ENCODE measurements at regions not wholly inside any gene's neighbourhood (a gene's known extent, or its start where the extent isn't known, plus 50 kb on each side); places are given as distances from the start of the nearest gene placed in this dataset.

DNA sequence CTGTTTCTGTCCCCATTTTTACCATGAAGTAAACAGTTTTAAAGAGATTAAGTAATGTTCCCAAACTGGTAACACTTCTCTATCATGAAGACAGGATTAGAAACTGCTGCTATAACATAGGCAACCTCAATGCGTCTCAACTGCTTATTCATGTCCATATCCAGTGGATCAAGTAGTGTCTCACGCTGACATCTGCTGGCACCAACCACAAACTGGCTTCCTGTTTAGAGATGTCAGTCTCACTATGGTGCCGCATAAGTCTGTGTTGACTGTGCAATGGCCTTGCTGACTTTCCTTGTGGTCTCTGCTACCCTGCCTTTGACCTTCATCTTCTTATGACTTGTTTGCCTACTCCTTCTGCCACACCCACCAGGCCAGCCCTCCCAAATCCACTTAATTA lies 369.6 kb upstream of the DPP6 start:
- no peak overlapping the region for H3K27ac ChIP-seq (ENCODE audit: low read depth in 1 of 2, low read length in 2 of 2)
- H3K4me1 ChIP-seq (ENCODE audit: control insufficient read depth in 4 of 4, insufficient read depth in 4 of 4, low read length in 3 of 4) = no peaks in the 10 kb centered on the region
- no peak overlapping the region for H3K9ac ChIP-seq (ENCODE audit: low read depth in 1 of 2, low read length in 2 of 2)
- WGBS = 67% methylated on average over 3 of the region's 3 CpGs
- DNase-seq (ENCODE audit: low spot score) = no peak
- H3K36me3 ChIP-seq (ENCODE audit: control insufficient read depth in 4 of 4, insufficient read depth in 3 of 4, low read depth in 1 of 4, low read length in 3 of 4) = no peaks in the 10 kb centered on the region
- H3K4me3 ChIP-seq (ENCODE audit: low read depth in 1 of 3, low read length in 3 of 3) = no peak overlapping the region
- H3K9me3 ChIP-seq (ENCODE audit: control insufficient read depth in 4 of 4, low read length in 3 of 4) = peaks cover 0 to 5% (median 2%) of the 10 kb centered on the region in 4 donors
- H3K27me3 ChIP-seq (ENCODE audit: control insufficient read depth in 4 of 4, insufficient read depth in 4 of 4, low read length in 3 of 4) = peaks cover 0 to 3% (median 0%) of the 10 kb centered on the region in 4 donors
- TF ChIP-seq EGR1 (IDR thresholded peaks at IDR 0.05; ENCODE audit: low read depth in 2 of 2) (no peak), YY1 (IDR thresholded peaks at IDR 0.05) (no peak), FOXA2 (IDR thresholded peaks at IDR 0.05) (no peak), HNF4A (conservative IDR thresholded peaks at IDR 0.05) (no peak), REST (IDR thresholded peaks at IDR 0.05) (no peak), RXRA (IDR thresholded peaks at IDR 0.05) (no peak), JUND (IDR thresholded peaks at IDR 0.05) (no peak), SP1 (IDR thresholded peaks at IDR 0.05) (no peak), FOXA1 (IDR thresholded peaks at IDR 0.05) (no peak), GABPA (IDR thresholded peaks at IDR 0.05 in 1 of 2, conservative IDR thresholded peaks at IDR 0.05 in 1 of 2) (no peak), ZBTB33 (IDR thresholded peaks at IDR 0.05) (no peak), RAD21 (IDR thresholded peaks at IDR 0.05) (no peak)
- TF ChIP-seq, protein P1, sequence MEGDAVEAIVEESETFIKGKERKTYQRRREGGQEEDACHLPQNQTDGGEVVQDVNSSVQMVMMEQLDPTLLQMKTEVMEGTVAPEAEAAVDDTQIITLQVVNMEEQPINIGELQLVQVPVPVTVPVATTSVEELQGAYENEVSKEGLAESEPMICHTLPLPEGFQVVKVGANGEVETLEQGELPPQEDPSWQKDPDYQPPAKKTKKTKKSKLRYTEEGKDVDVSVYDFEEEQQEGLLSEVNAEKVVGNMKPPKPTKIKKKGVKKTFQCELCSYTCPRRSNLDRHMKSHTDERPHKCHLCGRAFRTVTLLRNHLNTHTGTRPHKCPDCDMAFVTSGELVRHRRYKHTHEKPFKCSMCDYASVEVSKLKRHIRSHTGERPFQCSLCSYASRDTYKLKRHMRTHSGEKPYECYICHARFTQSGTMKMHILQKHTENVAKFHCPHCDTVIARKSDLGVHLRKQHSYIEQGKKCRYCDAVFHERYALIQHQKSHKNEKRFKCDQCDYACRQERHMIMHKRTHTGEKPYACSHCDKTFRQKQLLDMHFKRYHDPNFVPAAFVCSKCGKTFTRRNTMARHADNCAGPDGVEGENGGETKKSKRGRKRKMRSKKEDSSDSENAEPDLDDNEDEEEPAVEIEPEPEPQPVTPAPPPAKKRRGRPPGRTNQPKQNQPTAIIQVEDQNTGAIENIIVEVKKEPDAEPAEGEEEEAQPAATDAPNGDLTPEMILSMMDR (IDR thresholded peaks at IDR 0.05; ENCODE audit: low read depth, low read length, missing input control) = no peak
- TF ChIP-seq, protein P2, sequence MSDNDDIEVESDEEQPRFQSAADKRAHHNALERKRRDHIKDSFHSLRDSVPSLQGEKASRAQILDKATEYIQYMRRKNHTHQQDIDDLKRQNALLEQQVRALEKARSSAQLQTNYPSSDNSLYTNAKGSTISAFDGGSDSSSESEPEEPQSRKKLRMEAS (IDR thresholded peaks at IDR 0.05) = no peak

DNA sequence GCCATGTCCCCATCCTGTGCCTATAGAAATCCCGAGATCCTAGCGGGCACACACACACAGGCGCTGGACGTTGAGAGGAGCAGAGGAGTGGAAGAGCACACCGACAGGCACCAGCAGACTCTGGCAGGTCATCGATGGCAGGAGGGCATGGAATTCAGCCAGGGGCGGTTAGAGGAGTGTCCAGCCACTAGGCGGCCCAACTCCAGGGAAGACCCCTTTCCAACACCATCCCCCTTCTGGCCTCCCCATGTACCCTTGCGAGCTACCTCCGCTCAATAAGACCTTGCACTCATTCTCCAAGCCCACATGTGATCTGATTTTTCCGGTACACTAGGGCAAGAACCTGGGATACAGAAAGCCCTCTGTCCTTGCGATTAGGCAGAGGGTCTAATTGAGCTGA lies 356.0 kb upstream of the DPP6 start:
- H3K36me3 ChIP-seq (ENCODE audit: control insufficient read depth in 4 of 4, insufficient read depth in 3 of 4, low read depth in 1 of 4, low read length in 3 of 4) = no peaks in the 10 kb centered on the region
- H3K27ac ChIP-seq (ENCODE audit: low read depth in 1 of 2, low read length in 2 of 2) = no peak overlapping the region
- 87% methylated on average over 12 of the region's 12 CpGs for WGBS

More for the DNA sequence above, 356.0 kb upstream of the DPP6 start:
- Histone ChIP-seq H3K9ac (ENCODE audit: low read depth in 1 of 2, low read length in 2 of 2) (no peak overlapping the region), H3K9me3 (ENCODE audit: control insufficient read depth in 4 of 4, low read length in 3 of 4) (no peaks in the 10 kb centered on the region), H3K4me3 (ENCODE audit: low read depth in 1 of 3, low read length in 3 of 3) (no peak overlapping the region), H3K4me1 (ENCODE audit: control insufficient read depth in 4 of 4, insufficient read depth in 4 of 4, low read length in 3 of 4) (no peaks in the 10 kb centered on the region), H3K27me3 (ENCODE audit: control insufficient read depth in 4 of 4, insufficient read depth in 4 of 4, low read length in 3 of 4) (no peaks in the 10 kb centered on the region)
- DNase-seq (ENCODE audit: low spot score) = no peak
- no peak for TF ChIP-seq EGR1 (IDR thresholded peaks at IDR 0.05; ENCODE audit: low read depth in 2 of 2)
- no peak for TF ChIP-seq SP1 (IDR thresholded peaks at IDR 0.05)
- no peak for TF ChIP-seq JUND (IDR thresholded peaks at IDR 0.05)
- no peak for TF ChIP-seq ZBTB33 (IDR thresholded peaks at IDR 0.05)
- no peak for TF ChIP-seq TAF1 (conservative IDR thresholded peaks at IDR 0.05)
- TF ChIP-seq FOXA1 (IDR thresholded peaks at IDR 0.05) = no peak
- TF ChIP-seq GABPA (IDR thresholded peaks at IDR 0.05 in 1 of 2, conservative IDR thresholded peaks at IDR 0.05 in 1 of 2) = no peak
- TF ChIP-seq HNF4G (IDR thresholded peaks at IDR 0.05) = no peak
- TF ChIP-seq, protein P2 (IDR thresholded peaks at IDR 0.05) = no peak
- TF ChIP-seq YY1 (IDR thresholded peaks at IDR 0.05) = no peak
- TF ChIP-seq, protein P1 (IDR thresholded peaks at IDR 0.05; ENCODE audit: low read depth, low read length, missing input control) = no peak

All from liver (tissue), 8 donors.